Kidney glomerular epithelial cell (primary cell): ENCODE measurements at regions not wholly inside any gene's neighbourhood (a gene's known extent, or its start where the extent isn't known, plus 50 kb on each side); places are given as distances from the start of the nearest gene placed in this dataset.
"Not testable (repeated sequence)": the region's sequence is repeated elsewhere in the genome, so short reads cannot be mapped to it uniquely, and the experiment has no call there.

Experiments used
- DNase-seq: peaks from one replicate; lab custom pipeline; 2025; lab: John Stamatoyannopoulos, UW

- no peak for DNase-seq
Observed at GRCh38 chr2:242047963-242048362, 178.4 kb downstream of the RTP5 start.

DNA sequence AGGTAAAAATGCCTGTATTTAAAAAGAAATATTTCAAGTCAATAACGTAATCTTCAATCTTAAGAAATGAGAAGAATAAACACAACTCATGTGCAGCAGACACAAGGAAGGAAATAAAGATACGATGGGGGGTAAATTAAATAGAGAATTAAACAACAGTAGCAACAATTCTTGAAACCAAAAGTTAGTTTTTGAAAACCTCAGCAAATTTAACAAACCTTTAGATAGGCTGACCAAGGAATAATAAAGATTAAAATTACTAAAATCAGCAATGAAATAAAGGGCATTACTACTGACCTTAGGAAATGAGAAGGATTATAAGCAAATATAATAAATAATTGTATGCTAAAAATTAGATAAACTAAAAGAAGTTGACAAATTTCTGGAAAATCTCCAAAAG is 178.9 kb downstream of the RTP5 start:
- DNase-seq = no peak

DNA sequence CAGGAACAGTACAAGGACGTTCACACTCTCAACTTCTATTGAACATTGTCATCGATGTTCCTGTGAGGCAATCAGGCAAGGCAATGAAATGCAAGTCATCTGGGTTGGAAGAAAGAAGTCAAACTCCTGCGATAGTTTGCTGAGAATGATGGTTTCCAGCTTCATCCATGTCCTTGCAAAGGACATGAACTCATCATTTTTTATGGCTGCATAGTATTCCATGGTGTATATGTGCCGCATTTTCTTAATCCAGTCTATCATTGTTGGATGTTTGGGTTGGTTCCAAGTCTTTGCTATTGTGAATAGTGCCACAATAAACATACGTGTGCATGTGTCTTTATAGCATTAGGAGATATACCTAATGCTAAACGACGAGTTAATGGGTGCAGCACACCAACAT is 180.0 kb downstream of the RTP5 start:
- DNase-seq = not testable (repeated sequence)

- no peak for DNase-seq
Observed at GRCh38 chr2:242051463-242051862, 181.9 kb downstream of the RTP5 start.

GRCh38 chr2:242052421-242052820 is 182.9 kb downstream of the RTP5 start:
- no peak for DNase-seq

GRCh38 chr2:242053921-242054320 is 184.4 kb downstream of the RTP5 start:
- no peak for DNase-seq

- DNase-seq = no peak
Observed at GRCh38 chr2:242054406-242054805, 184.9 kb downstream of the RTP5 start.

GRCh38 chr2:242054881-242055801 is 185.6 kb downstream of the RTP5 start:
- DNase-seq = no peak

DNA sequence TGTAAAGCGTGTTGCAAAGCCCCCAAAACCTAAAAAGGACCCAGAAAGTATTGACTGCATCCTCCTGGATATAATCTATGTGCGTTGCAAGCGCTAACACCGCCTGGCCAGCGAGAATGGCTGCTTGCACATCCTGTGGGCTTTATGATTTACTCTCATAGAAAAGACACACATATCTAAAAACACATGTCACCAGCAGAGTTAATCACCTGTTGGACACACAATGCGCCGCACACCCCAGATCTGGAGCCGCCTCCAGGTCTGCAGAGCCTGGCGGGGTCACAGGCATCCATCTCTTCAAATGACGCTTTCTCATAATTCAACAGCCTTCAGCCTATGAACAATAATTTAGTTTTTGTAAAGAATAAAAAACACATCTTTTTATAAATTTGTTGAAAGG is 186.5 kb downstream of the RTP5 start:
- DNase-seq = no peak

DNA sequence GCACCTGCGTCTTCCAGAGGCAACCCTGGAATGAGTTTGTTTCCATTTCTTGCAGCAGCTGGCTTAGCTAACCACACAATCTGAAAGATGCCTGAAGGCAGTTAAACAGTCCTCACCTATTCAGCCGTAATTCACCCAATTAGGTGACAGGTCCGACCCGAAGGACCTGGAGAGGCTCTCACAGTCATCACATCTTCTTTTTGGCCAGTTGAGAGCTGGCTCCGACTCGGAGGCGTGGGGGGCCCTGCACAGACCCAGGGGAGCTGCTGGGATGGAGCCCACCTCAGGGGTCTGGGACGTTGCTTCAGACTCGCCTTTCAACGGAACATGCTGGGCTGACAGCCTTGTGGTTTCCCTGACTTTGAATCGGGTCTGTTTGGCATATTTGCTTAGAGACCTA is 187.3 kb downstream of the RTP5 start:
- DNase-seq = no peak

- no peak for DNase-seq
Observed at GRCh38 chr2:242057379-242058040, 188.0 kb downstream of the RTP5 start.

GRCh38 chr2:242058116-242058680 is 188.7 kb downstream of the RTP5 start:
- no peak for DNase-seq

- DNase-seq = no peak
Observed at GRCh38 chr2:242059566-242059965, 190.0 kb downstream of the RTP5 start.

DNA sequence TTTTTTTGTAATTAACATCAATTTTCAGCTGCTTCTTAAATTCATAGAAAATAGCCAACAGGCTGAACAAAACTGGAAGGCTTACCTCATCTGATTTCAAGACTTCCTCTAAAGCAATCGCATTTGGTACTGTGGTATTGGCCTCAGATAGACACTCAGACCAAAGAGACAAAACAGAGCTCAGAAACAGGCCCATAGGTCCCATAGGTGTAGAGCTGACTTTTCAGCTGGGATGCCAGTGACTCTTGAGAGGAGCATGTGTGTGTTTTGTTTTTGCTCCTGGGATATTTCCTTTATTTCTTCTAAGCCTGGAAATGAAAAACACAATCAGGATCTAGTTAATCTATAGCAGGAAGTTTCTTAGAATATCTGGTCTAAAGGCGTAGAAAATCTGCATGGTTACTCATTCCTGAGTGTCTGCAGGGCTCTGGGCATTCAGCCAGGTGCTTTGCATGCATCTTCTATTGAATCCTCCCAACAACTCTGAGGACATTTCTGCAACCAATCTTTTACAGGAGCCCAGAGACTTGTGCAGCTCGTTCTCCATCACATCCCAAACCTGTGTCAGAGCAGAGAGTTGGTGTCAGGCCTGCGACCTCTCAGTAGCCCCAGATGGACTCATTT is 190.8 kb downstream of the RTP5 start:
- peak; percentile 41 for DNase-seq

DNA sequence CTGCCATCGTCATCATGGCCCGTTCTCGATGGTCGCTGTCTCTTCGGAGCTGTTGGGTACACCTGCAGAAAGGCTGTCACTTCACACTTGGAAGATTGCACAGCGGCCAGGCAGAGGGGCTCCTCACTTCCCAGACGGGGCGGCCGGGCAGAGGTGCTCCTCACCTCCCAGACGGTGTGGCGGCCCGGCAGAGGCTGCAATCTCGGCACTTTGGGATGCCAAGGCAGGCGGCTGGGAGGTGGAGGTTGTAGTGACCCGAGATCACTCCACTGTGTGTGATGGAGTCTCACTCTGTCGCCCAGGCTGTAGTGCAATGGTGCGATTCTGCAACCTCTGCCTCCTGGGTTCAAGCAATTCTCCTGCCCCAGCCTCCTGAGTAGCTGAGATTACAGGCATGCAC is 192.4 kb downstream of the RTP5 start:
- DNase-seq = not testable (repeated sequence)

GRCh38 chr2:242063436-242063835 is 193.9 kb downstream of the RTP5 start:
- DNase-seq = no peak

DNA sequence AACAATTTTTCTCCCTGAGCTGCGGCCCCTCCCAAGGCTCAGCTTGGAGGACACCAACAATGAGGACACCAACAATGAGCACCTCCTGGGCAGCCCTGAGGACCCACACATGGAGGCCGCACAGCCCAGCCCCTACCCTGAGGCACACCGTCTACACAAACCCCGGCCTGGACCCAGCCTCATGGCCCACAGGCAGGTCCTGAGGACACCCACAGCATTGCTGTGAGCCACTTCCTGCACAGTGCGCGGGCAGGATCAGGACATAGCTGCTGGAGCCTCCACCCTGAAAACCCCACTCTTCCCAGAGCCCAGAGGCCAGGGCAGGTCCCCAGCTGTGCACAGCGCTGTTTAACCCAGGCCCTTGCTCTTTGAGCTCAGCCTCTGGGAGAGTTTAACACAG is 194.3 kb downstream of the RTP5 start:
- no peak for DNase-seq

DNA sequence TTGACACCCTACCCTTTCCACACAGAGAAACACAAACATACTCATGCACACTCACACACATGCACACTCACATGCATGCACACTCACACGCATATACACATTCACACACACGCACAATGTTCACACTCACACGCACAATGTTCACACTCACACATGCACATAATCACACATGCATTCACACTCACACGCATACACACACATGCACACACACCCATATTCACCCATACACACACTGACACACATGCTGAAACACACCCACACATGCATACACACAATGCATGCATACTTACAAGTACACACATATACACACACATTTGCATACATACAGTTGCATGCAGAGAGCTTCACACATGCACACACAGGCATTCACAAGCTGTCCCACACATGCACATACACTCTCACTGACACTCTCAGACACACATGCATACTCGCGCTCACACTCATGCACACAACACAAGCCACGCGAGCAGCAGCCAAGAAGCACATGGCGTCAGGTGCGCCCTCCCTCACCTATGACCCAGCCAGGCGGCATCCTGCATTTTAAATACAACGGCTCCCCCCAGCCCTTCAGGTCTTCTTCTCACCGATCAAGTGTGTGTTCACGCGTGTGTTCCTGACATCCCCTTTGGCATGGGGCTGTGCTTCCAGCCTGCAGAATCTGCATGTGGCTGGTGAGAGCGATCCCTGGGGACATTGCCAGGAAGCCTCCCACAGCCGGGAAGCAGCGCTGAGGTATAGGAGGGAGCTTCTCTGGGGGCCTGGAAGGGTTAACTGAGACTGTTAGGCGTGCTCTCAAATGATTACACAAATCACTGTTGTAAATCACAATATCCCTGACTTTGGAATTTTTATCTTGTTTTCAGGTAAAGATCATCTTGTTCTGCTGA is 195.1 kb downstream of the RTP5 start:
- no peak for DNase-seq

GRCh38 chr2:242065426-242065825 is 195.9 kb downstream of the RTP5 start:
- no peak for DNase-seq

GRCh38 chr2:242069018-242069417 is 199.5 kb downstream of the RTP5 start:
- no peak for DNase-seq

DNA sequence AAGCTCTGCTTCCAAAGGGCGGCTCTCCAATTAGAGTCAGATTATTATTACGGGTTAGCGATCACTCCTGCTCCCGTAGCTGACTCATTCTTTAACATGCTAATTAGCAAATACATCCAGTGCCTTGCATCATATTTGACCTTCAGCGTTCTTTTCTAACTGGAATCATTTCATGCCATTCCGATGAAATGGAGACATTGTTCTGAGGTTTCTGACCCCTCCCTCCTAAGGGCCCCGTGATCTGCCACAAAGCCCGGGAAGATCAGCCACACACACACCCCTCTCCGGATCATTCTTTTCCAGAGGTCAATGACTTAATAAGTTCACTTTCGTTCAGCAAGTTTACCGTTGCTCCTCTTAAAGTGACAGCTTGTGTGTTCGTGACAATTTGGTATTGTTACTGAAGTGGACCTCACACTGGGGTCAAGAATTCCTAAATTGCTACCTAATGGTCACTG is 200.4 kb downstream of the RTP5 start:
- not testable (repeated sequence) for DNase-seq
